WTC11 (cell line): ENCODE measurements at regions not wholly inside any gene's neighbourhood (a gene's known extent, or its start where the extent isn't known, plus 50 kb on each side); places are given as distances from the start of the nearest gene placed in this dataset.

Experiments used
- ATAC-seq: fragments of 200-7000 bp; cut with Tn5 transposase; 2 replicates; pipeline ENCODE4 v1.10.0; 2021; ENCODE audit warnings: mild to moderate bottlenecking, moderate library complexity
- CTCF ChIA-PET: fragments of 300-600 bp; sonication (Branson Sonifier 250); formaldehyde crosslinking; loops from one replicate; lab custom pipeline; 2021; ENCODE audit warnings: antibody characterized with exemption; lab: Charles Lee
- POLR2A ChIA-PET: fragments of 350-600 bp; sonication (Branson Sonifier 250); formaldehyde crosslinking; loops from one replicate; lab custom pipeline; 2021; ENCODE audit warnings: antibody characterized with exemption; lab: Charles Lee
- DNase-seq: peaks from one replicate; pipeline ENCODE4 v3.0.0; 2021; ENCODE audit warnings: low spot score
- H3K27ac Mint-ChIP-seq: 2 replicates; pipeline ENCODE4 v1.8.0; 2021; ENCODE audit warnings: mixed read lengths
- H3K27me3 Mint-ChIP-seq: 2 replicates; pipeline ENCODE4 v1.8.0; 2021; ENCODE audit warnings: low read depth, mild to moderate bottlenecking, moderate library complexity, mixed read lengths
- H3K36me3 Mint-ChIP-seq: 2 replicates; pipeline ENCODE4 v1.8.0; 2021; ENCODE audit warnings: mixed read lengths
- H3K4me1 Mint-ChIP-seq: 2 replicates; pipeline ENCODE4 v1.8.0; 2022; ENCODE audit warnings: mixed read lengths
- H3K4me3 Mint-ChIP-seq: 2 replicates; pipeline ENCODE4 v1.8.0; 2021; ENCODE audit warnings: mild to moderate bottlenecking, moderate library complexity, mixed read lengths
- H3K9me3 Mint-ChIP-seq: 2 replicates; pipeline ENCODE4 v1.8.0; 2021; ENCODE audit warnings: mixed read lengths
- GABPB1 ChIP-seq: sonication (generic); formaldehyde crosslinking; IDR thresholded peaks from 2 replicates; pipeline ENCODE4 v1.8.1; 2023; ENCODE audit warnings: mild to moderate bottlenecking, missing genetic modification reagents
- KAT7 ChIP-seq: sonication (generic); formaldehyde crosslinking; IDR thresholded peaks from 2 replicates; pipeline ENCODE4 v1.8.1; 2023; ENCODE audit warnings: missing genetic modification reagents, mild to moderate bottlenecking, borderline replicate concordance
- MYBL2 ChIP-seq: sonication (generic); formaldehyde crosslinking; IDR thresholded peaks from 2 replicates; pipeline ENCODE4 v1.8.1; 2023; ENCODE audit warnings: mild to moderate bottlenecking, moderate library complexity, missing genetic modification reagents
- PRRX2 ChIP-seq: fragments of 250-450 bp; sonication (Bioruptor Pico); IDR thresholded peaks from 2 replicates; pipeline ENCODE4 v1.8.0; 2021; ENCODE audit warnings: mild to moderate bottlenecking
- TEAD1 ChIP-seq: sonication (generic); formaldehyde crosslinking; IDR thresholded peaks from 2 replicates; pipeline ENCODE4 v1.8.0; 2022; ENCODE audit warnings: mild to moderate bottlenecking, missing genetic modification reagents
- ZNF263 ChIP-seq: sonication (generic); formaldehyde crosslinking; IDR thresholded peaks from 2 replicates; pipeline ENCODE4 v1.8.1; 2022; ENCODE audit warnings: low read depth, mild to moderate bottlenecking, moderate library complexity, missing genetic modification reagents
- TF ChIP-seq, protein P1 (sequence below): sonication (generic); formaldehyde crosslinking; IDR thresholded peaks from 2 replicates; pipeline ENCODE4 v1.8.0; 2022; ENCODE audit warnings: mild to moderate bottlenecking, missing genetic modification reagents
- TF ChIP-seq, protein P2 (sequence below): sonication (generic); formaldehyde crosslinking; IDR thresholded peaks from 2 replicates; pipeline ENCODE4 v1.8.0; 2022; ENCODE audit warnings: mild to moderate bottlenecking, missing genetic modification reagents

GRCh38 chr18:11204020-11204419 lies 54.7 kb upstream of the PIEZO2 start:
- Mint-ChIP-seq H3K27ac (no peak overlapping the region), H3K4me3 (no peak overlapping the region)
- TF ChIP-seq PRRX2 (CRISPR knock-in tag) = no peak
- no peak for TF ChIP-seq MYBL2 (CRISPR knock-in tag)
- no peak for TF ChIP-seq TEAD1
- no peak for TF ChIP-seq KAT7 (CRISPR knock-in tag)
- TF ChIP-seq, protein P1, sequence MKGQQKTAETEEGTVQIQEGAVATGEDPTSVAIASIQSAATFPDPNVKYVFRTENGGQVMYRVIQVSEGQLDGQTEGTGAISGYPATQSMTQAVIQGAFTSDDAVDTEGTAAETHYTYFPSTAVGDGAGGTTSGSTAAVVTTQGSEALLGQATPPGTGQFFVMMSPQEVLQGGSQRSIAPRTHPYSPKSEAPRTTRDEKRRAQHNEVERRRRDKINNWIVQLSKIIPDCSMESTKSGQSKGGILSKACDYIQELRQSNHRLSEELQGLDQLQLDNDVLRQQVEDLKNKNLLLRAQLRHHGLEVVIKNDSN (CRISPR knock-in tag) = no peak
- TF ChIP-seq, all 79 proteins: peak for 0
- ATAC-seq = no peak
- Mint-ChIP-seq H3K27me3 (no peaks in the 10 kb centered on the region), H3K4me1 (no peaks in the 10 kb centered on the region), H3K36me3 (no peaks in the 10 kb centered on the region), H3K9me3 (peaks cover 5% of the 10 kb centered on the region; the same call in 1 of the 2 replicates)
- ChIA-PET POLR2A (no interaction called here), CTCF (no interaction called here)
- no peak for DNase-seq

DNA sequence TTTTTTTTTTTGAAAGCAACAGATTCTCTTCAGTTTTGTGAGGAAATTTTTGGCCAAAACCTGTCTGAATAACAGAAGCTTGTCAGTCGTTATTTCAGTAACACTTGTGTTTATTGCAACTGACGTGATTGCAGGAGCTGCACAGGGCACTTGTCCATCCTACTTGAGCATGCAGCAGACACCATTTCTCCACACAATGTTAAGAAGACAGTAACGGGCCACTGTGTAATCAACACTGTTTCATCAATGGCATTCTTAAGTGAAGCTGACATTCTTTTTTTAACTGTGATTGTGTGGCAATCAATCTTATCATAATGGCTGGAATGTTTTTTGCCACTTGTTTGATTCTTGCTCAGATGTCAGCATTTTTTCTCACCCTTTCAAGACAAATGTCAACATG lies 50.1 kb upstream of the PIEZO2 start:
- Mint-ChIP-seq H3K27ac (no peak overlapping the region), H3K36me3 (no peaks in the 10 kb centered on the region), H3K4me1 (no peaks in the 10 kb centered on the region), H3K27me3 (no peaks in the 10 kb centered on the region), H3K4me3 (no peak overlapping the region), H3K9me3 (peaks cover 10% of the 10 kb centered on the region; the same call in 1 of the 2 replicates)
- ChIA-PET CTCF (no interaction called here), POLR2A (no interaction called here)
- no peak for DNase-seq
- no peak for ATAC-seq
- no peak for TF ChIP-seq ZNF263
- TF ChIP-seq, protein P2, sequence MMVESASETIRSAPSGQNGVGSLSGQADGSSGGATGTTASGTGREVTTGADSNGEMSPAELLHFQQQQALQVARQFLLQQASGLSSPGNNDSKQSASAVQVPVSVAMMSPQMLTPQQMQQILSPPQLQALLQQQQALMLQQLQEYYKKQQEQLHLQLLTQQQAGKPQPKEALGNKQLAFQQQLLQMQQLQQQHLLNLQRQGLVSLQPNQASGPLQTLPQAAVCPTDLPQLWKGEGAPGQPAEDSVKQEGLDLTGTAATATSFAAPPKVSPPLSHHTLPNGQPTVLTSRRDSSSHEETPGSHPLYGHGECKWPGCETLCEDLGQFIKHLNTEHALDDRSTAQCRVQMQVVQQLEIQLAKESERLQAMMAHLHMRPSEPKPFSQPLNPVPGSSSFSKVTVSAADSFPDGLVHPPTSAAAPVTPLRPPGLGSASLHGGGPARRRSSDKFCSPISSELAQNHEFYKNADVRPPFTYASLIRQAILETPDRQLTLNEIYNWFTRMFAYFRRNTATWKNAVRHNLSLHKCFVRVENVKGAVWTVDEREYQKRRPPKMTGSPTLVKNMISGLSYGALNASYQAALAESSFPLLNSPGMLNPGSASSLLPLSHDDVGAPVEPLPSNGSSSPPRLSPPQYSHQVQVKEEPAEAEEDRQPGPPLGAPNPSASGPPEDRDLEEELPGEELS (CRISPR knock-in tag) = no peak
- TF ChIP-seq GABPB1 (CRISPR knock-in tag) = no peak
- TF ChIP-seq, protein P1 (CRISPR knock-in tag) = no peak
